GM23338 (cell line): ENCODE measurements at regions not wholly inside any gene's neighbourhood (a gene's known extent, or its start where the extent isn't known, plus 50 kb on each side); places are given as distances from the start of the nearest gene placed in this dataset.

Experiments used
- ATAC-seq: fragments of 200-7000 bp; cut with Tn5 transposase; 3 replicates; pipeline ENCODE4 v1.9.1; 2020
- DNase-seq: peaks from one replicate; pipeline ENCODE4 v3.0.0-alpha.2; 2015; ENCODE audit warnings: low spot score
- H2AFZ ChIP-seq: fragments of 200-600 bp; sonication (generic); 2 replicates; pipeline ENCODE4 v1.8.0; 2016; ENCODE audit warnings: antibody characterized with exemption, mild to moderate bottlenecking, moderate library complexity
- H3F3A ChIP-seq: fragments of 200-600 bp; sonication (generic); replicated peaks from 2 replicates; pipeline ENCODE4 v1.8.0; 2017; ENCODE audit warnings: antibody characterized with exemption, mixed run types, low read depth
- H3K27ac ChIP-seq: fragments of 200-600 bp; sonication (generic); 2 replicates; pipeline ENCODE4 v1.6.1; 2016; ENCODE audit warnings: low read depth
- H3K27me3 ChIP-seq: fragments of 200-600 bp; sonication (generic); 2 replicates; pipeline ENCODE4 v1.8.0; 2016; ENCODE audit warnings: mild to moderate bottlenecking, mixed run types, moderate library complexity; ENCODE audit not compliant: insufficient read depth
- H3K36me3 ChIP-seq: fragments of 200-600 bp; sonication (generic); 2 replicates; pipeline ENCODE4 v1.8.0; 2016; ENCODE audit warnings: mild to moderate bottlenecking; ENCODE audit not compliant: insufficient read depth
- H3K4me1 ChIP-seq: fragments of 200-600 bp; sonication (generic); 2 replicates; pipeline ENCODE4 v1.8.0; 2016; ENCODE audit warnings: mild to moderate bottlenecking, moderate library complexity; ENCODE audit not compliant: insufficient read depth
- H3K4me2 ChIP-seq: fragments of 200-600 bp; sonication (generic); 2 replicates; pipeline ENCODE4 v1.7.1; 2017; ENCODE audit warnings: mixed run types
- H3K4me3 ChIP-seq: fragments of 200-600 bp; sonication (generic); 2 replicates; pipeline ENCODE4 v1.6.1; 2016; ENCODE audit warnings: mixed run types
- H3K79me2 ChIP-seq: fragments of 200-600 bp; sonication (generic); replicated peaks from 2 replicates; pipeline ENCODE4 v1.8.0; 2017; ENCODE audit warnings: mild to moderate bottlenecking; ENCODE audit not compliant: insufficient read depth
- H3K9me2 ChIP-seq: fragments of 200-600 bp; sonication (generic); 2 replicates; pipeline ENCODE4 v1.8.0; 2017; ENCODE audit not compliant: insufficient read depth
- H4K20me1 ChIP-seq: fragments of 200-600 bp; sonication (generic); replicated peaks from 2 replicates; pipeline ENCODE4 v1.8.0; 2017; ENCODE audit warnings: mild to moderate bottlenecking; ENCODE audit not compliant: insufficient read depth
- H3K27ac Mint-ChIP-seq: 2 replicates; pipeline ENCODE4 v1.8.0; 2020; ENCODE audit warnings: inconsistent platforms, mild to moderate bottlenecking, moderate library complexity, mixed read lengths
- H3K27me3 Mint-ChIP-seq: 3 replicates; pipeline ENCODE4 v1.8.0; 2022; ENCODE audit warnings: low read depth, mild to moderate bottlenecking, moderate library complexity, mixed read lengths, inconsistent platforms; ENCODE audit not compliant: insufficient read depth, poor library complexity
- H3K36me3 Mint-ChIP-seq: 3 replicates; pipeline ENCODE4 v1.8.0; 2021; ENCODE audit warnings: low read depth, mild to moderate bottlenecking, inconsistent platforms, moderate library complexity, mixed read lengths
- H3K4me1 Mint-ChIP-seq: 3 replicates; pipeline ENCODE4 v1.8.0; 2020; ENCODE audit warnings: mild to moderate bottlenecking, inconsistent platforms, mixed read lengths
- H3K4me3 Mint-ChIP-seq: 3 replicates; pipeline ENCODE4 v1.8.0; 2021; ENCODE audit warnings: moderate library complexity, mild to moderate bottlenecking, inconsistent platforms, mixed read lengths
- H3K9me3 Mint-ChIP-seq: 3 replicates; pipeline ENCODE4 v1.8.0; 2020; ENCODE audit warnings: moderate library complexity, mild to moderate bottlenecking, inconsistent platforms, mixed read lengths
- CTCF ChIP-seq, 2 experiments: fragments of 200-600 bp in 1 of 2; sonication (generic) in 1 of 2; conservative IDR thresholded peaks; 2 replicates each; pipeline versions ENCODE4 v1.5.1 to v1.6.1; 2016 to 2017; ENCODE audit warnings: antibody characterized with exemption in 2 of 2, low read depth in 2 of 2, mild to moderate bottlenecking in 2 of 2, moderate library complexity in 1 of 2
- JUNB ChIP-seq: IDR thresholded peaks from one replicate; pipeline ENCODE4 v1.6.1; 2016; ENCODE audit warnings: antibody characterized with exemption; ENCODE audit not compliant: unreplicated experiment
- NANOG ChIP-seq: IDR thresholded peaks from 2 replicates; pipeline ENCODE4 v1.6.1; 2016; ENCODE audit warnings: antibody characterized with exemption, borderline replicate concordance
- POLR2AphosphoS5 ChIP-seq: IDR thresholded peaks from 2 replicates; pipeline ENCODE4 v1.6.1; 2016; ENCODE audit warnings: antibody characterized with exemption, low read depth

GRCh38 chr9:81833563-81834345, 94.5 kb upstream of the SPATA31D4 start:
- Histone ChIP-seq H3F3A (no peaks in the 10 kb centered on the region), H3K4me2 (no peak overlapping the region), H3K79me2 (no peaks in the 10 kb centered on the region), H3K27ac (no peak overlapping the region), H3K27me3 (no peaks in the 10 kb centered on the region), H2AFZ (0 out of 2 replicates have a peak overlapping the region, but pooled peaks have one; percentile 38), H3K4me3 (no peak overlapping the region), H3K36me3 (no peaks in the 10 kb centered on the region), H3K4me1 (peaks cover 8% of the 10 kb centered on the region), H4K20me1 (no peaks in the 10 kb centered on the region), H3K9me2 (no peaks in the 10 kb centered on the region)
- Mint-ChIP-seq H3K4me3 (no peak overlapping the region), H3K27ac (no peak overlapping the region), H3K36me3 (no peaks in the 10 kb centered on the region), H3K9me3 (no peaks in the 10 kb centered on the region), H3K4me1 (peaks cover 10% of the 10 kb centered on the region), H3K27me3 (no peaks in the 10 kb centered on the region)
- DNase-seq: no peak
- TF ChIP-seq CTCF (conservative IDR thresholded peaks at IDR 0.05; ENCODE audit: low read depth in 2 of 2): peak in 1 of 2 experiments; percentile 11; a peak in 1 of 4 replicates
- TF ChIP-seq POLR2AphosphoS5: no peak
- no peak for ATAC-seq

GRCh38 chr9:81841333-81841732, 86.9 kb upstream of the SPATA31D4 start:
- no peaks in the 10 kb centered on the region for H3K27me3 ChIP-seq
- H3K79me2 ChIP-seq: no peaks in the 10 kb centered on the region
- no peaks in the 10 kb centered on the region for H3K9me3 Mint-ChIP-seq
- H3F3A ChIP-seq: no peaks in the 10 kb centered on the region
- no peak overlapping the region for H3K4me3 ChIP-seq
- ATAC-seq (peak; percentile 53), DNase-seq (peak; percentile 24)
- H3K27me3 Mint-ChIP-seq: peaks cover 2% of the 10 kb centered on the region
- no peaks in the 10 kb centered on the region for H3K36me3 ChIP-seq
- H3K4me3 Mint-ChIP-seq: no peak overlapping the region
- H3K4me1 ChIP-seq: peaks cover 7% of the 10 kb centered on the region; the same call in 1 of the 2 replicates
- TF ChIP-seq JUNB (no peak), POLR2AphosphoS5 (no peak)
- H3K27ac Mint-ChIP-seq: peak overlapping the region; percentile 9; the same call in 1 of the 2 replicates
- H2AFZ ChIP-seq: no peak overlapping the region
- no peak overlapping the region for H3K4me2 ChIP-seq
- no peaks in the 10 kb centered on the region for H3K36me3 Mint-ChIP-seq
- no peak overlapping the region for H3K27ac ChIP-seq
- peaks cover 24% of the 10 kb centered on the region; the same call in 2 of the 3 replicates for H3K4me1 Mint-ChIP-seq
- no peaks in the 10 kb centered on the region for H4K20me1 ChIP-seq
- H3K9me2 ChIP-seq: no peaks in the 10 kb centered on the region

GRCh38 chr9:81844131-81844567, 84.1 kb upstream of the SPATA31D4 start:
- Mint-ChIP-seq H3K4me1 (peaks cover 24% of the 10 kb centered on the region; the same call in 2 of the 3 replicates), H3K27ac (no peak overlapping the region), H3K36me3 (no peaks in the 10 kb centered on the region), H3K27me3 (peaks cover 2% of the 10 kb centered on the region), H3K4me3 (no peak overlapping the region), H3K9me3 (no peaks in the 10 kb centered on the region)
- no peaks in the 10 kb centered on the region for H3K79me2 ChIP-seq
- ATAC-seq: no peak
- H3K4me2 ChIP-seq: 0 out of 2 replicates have a peak overlapping the region, but pooled peaks have one; percentile 32
- H3K27ac ChIP-seq: no peak overlapping the region
- H3K4me3 ChIP-seq: no peak overlapping the region
- H4K20me1 ChIP-seq: no peaks in the 10 kb centered on the region
- H3F3A ChIP-seq: no peaks in the 10 kb centered on the region
- peak overlapping the region; percentile 81 for H2AFZ ChIP-seq
- no peaks in the 10 kb centered on the region for H3K27me3 ChIP-seq
- H3K4me1 ChIP-seq: peaks cover 7% of the 10 kb centered on the region; the same call in 1 of the 2 replicates
- H3K9me2 ChIP-seq: no peaks in the 10 kb centered on the region
- no peak for DNase-seq
- TF ChIP-seq NANOG: no peak
- H3K36me3 ChIP-seq: no peaks in the 10 kb centered on the region
